NCI-H1092 treated with DMSO at 0.1 percent for 48 hours (cell line): ENCODE measurements at regions not wholly inside any gene's neighbourhood (a gene's known extent, or its start where the extent isn't known, plus 50 kb on each side); places are given as distances from the start of the nearest gene placed in this dataset.
"Not testable (repeated sequence)": the region's sequence is repeated elsewhere in the genome, so short reads cannot be mapped to it uniquely, and the experiment has no call there.

Source experiments
- DNase-seq: peaks from one replicate; lab custom pipeline; 2025; lab: John Stamatoyannopoulos, UW

- no peak for DNase-seq
Observed at GRCh38 chr5:157942595-157942994, 83.7 kb upstream of the CLINT1 start.

- no peak for DNase-seq
Observed at GRCh38 chr5:157941616-157942015, 82.7 kb upstream of the CLINT1 start.

- DNase-seq = not testable (repeated sequence)
Observed at GRCh38 chr5:157938101-157938500, 79.2 kb upstream of the CLINT1 start.

GRCh38 chr5:157936776-157937501, 78.0 kb upstream of the CLINT1 start:
- not testable (repeated sequence) for DNase-seq

- DNase-seq = no peak
Observed at GRCh38 chr5:157934600-157934999, 75.7 kb upstream of the CLINT1 start.

GRCh38 chr5:157933005-157933404, 74.1 kb upstream of the CLINT1 start:
- DNase-seq = no peak

- peak; percentile 41 for DNase-seq
Observed at GRCh38 chr5:157930710-157931109, 71.8 kb upstream of the CLINT1 start.

GRCh38 chr5:157926977-157927376, 68.0 kb upstream of the CLINT1 start:
- DNase-seq = no peak

GRCh38 chr5:157925786-157926671, 67.1 kb upstream of the CLINT1 start:
- no peak for DNase-seq

GRCh38 chr5:157924931-157925729, 66.2 kb upstream of the CLINT1 start:
- DNase-seq = no peak

- no peak for DNase-seq
Observed at GRCh38 chr5:157924490-157924889, 65.5 kb upstream of the CLINT1 start.

GRCh38 chr5:157923765-157924164, 64.8 kb upstream of the CLINT1 start:
- DNase-seq = no peak

- no peak for DNase-seq
Observed at GRCh38 chr5:157922026-157922425, 63.1 kb upstream of the CLINT1 start.

- no peak for DNase-seq
Observed at GRCh38 chr5:157920828-157921170, 61.9 kb upstream of the CLINT1 start.

GRCh38 chr5:157918811-157919742, 60.1 kb upstream of the CLINT1 start:
- no peak for DNase-seq

- DNase-seq = peak; percentile 31
Observed at GRCh38 chr5:157917899-157918809, 59.2 kb upstream of the CLINT1 start.

- no peak for DNase-seq
Observed at GRCh38 chr5:157917491-157917890, 58.5 kb upstream of the CLINT1 start.

GRCh38 chr5:157915638-157916037, 56.7 kb upstream of the CLINT1 start:
- peak; percentile 93 for DNase-seq

GRCh38 chr5:157914151-157914788, 55.3 kb upstream of the CLINT1 start:
- peak; percentile 21 for DNase-seq

- peak; percentile 68 for DNase-seq
Observed at GRCh38 chr5:157913575-157913974, 54.6 kb upstream of the CLINT1 start.
